Forelimb muscle (tissue), 1 donor: ENCODE measurements at regions not wholly inside any gene's neighbourhood (a gene's known extent, or its start where the extent isn't known, plus 50 kb on each side); places are given as distances from the start of the nearest gene placed in this dataset.

Experiments used
- DNase-seq: peaks from one replicate; pipeline ENCODE4 v3.0.0-alpha.2; 2013; ENCODE audit warnings: low read depth

- no peak for DNase-seq
Measured at GRCh38 chr20:22404419-22405170, 179.8 kb downstream of the FOXA2 start.

- no peak for DNase-seq
Measured at GRCh38 chr20:22403632-22404361, 180.6 kb downstream of the FOXA2 start.

DNA sequence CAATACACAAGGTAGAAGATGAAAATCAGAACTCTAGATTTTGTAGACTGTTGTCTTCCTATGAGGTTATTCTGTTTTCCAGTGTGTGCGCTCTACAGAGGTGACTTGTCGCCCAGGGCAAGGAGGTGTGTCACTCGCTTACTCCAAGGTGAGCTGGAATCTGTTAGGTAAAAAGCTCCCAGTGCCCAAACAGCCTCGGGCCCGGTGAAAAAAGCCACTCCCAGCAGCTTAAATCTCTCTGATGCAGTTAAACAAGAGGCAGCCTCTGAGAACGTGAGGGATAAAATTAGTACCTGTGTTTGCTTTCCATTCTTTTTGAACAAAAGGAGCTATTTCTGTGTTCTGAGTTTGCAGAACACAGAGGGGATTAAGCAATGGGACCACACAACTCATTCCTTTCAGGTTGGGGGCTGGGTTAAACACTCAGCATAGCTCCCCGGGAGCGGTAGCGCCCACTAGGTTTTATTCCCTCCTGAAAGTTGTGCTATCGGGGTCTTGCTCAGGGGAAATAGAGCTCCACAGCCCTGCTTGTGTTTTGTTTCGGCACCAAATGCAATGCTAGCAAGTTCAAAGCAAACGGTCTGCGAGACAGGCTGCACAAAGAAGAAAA is 181.2 kb downstream of the FOXA2 start:
- DNase-seq: no peak

DNA sequence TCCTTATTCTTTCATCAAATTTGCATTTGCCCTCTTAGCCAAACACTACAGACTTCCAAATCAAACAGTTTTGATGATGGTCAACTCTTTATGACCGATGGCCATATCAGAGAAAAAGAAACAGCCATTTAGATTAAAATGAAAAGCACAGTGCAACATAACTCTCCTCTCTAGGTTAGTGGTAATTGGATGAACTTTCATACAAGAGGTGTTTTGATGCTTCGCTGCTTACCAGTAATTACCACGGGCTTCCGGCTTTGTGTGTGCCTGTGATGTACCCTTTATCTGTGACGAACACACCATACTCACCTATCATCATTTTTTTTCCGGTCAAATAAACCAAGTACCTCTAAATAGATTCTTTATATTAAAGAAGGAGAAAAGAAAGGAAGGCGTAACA is 181.8 kb downstream of the FOXA2 start:
- DNase-seq: no peak

DNA sequence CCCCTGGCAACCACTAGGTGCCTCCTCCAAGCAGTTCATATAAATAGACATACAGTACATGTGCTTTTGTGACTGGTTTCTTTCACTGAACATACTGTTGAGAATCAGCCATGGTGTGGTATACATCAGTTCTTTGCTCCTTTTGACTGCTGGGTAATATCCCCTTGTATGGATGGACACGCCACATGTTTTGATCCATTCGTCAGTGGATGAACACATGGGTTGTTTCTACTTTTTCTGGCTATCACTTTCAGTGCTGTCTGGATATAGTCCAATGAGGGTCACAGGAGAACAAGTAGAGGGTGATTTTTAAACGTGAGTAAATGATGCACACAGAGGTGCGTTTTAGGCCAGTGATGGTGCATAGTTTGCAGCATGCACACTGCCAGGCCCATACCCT is 183.9 kb downstream of the FOXA2 start:
- DNase-seq: no peak

DNA sequence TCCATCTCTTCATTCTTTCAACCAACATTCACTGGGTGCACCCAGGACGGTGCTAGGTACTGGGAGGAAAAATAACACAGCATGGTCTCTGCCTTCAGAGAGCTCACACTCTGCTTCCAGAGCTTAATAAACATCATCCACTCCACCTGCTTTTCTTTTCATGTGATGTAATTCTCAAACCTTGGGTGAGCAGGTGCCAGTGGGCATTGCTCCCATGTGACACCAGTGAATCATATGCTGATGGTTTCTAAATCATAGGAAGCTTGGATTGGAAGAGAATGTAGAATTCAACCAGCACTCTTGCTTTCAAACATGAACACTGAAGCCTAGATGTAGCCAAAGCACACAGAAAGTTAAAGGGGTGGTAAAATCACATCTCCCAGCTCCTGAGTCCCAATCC is 189.8 kb downstream of the FOXA2 start:
- no peak for DNase-seq

DNA sequence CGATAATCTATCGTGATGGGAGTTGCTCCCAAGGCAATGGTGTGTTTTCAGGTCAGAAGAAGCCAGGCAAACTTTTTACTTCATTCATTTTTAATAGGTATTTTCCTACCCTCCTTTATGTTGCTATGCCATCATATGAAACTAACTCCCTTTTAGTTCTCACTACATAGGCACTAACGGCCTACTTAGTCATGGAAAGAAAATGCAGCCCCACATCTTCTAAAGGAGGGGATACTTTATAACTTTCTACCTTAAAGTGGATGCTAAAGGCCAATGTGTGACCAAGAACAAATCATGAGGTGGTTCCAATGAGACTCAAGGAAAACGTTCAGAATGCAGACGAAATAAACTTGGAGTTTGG is 193.8 kb downstream of the FOXA2 start:
- no peak for DNase-seq

DNA sequence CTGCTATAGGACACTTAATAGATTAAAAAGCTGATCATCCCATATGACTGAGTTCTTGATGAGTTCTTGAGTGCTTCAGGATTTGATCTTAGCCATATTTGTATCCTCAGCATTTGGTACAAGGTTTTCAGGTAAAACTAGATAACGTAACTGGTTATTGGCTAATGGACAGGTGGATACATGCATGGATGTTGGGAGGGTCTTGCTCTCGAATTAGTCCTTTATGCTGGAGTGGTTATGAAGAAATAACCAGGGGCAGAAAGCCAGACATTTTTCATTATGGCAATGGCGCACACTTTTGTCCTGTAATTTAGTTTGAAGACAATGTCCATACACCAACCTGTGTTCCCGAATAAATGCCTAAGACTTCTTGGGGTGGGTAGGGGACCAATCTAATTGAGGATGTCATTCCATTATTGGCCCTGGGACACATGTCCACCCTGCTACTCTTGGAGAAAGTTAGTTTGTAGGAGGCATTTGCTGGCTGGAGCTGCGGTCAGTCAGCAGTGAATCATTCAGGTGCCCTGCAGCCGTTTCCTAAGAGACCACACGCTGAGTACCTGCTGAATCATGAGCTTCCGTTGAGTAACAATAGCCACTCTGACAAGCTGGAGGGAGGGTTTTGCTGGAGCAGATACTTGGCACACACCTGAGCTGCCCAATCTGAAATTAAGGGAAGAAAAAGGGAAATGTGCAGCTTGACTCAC is 194.4 kb downstream of the FOXA2 start:
- DNase-seq: no peak

DNA sequence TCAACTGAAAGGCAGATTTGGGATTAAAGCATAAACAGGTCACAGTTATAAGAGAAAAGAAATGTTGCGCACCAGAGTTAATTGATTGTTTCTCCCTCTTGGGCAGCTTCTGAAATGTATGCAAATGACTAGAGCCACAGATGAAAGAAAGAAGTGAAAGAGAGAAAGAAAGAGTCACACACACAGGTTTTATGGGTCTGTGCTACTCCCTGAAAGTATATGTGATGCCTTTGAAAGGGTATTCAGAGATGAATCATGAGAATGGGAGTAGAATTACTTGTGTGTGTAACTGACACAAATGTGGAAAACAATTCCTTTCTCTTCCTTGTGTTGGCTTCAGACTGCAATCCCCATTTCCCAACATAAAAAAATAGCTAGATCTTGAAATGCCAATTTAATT is 196.9 kb downstream of the FOXA2 start:
- DNase-seq: no peak

DNA sequence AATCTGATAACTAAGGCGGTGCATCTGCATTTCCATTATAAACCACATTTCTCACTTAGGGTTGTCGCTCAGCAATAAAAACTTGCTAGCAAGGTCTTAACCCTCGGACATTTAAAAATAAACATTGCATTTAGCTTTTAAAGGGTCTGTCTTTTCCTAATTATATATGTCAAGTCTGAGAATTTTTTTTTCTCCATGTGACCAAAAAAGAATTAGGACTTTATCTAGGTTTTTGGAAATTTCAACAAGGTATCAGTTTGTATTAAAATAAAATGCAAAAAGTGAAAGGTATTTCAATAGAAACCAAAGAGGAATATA is 198.1 kb downstream of the FOXA2 start:
- DNase-seq: no peak

DNA sequence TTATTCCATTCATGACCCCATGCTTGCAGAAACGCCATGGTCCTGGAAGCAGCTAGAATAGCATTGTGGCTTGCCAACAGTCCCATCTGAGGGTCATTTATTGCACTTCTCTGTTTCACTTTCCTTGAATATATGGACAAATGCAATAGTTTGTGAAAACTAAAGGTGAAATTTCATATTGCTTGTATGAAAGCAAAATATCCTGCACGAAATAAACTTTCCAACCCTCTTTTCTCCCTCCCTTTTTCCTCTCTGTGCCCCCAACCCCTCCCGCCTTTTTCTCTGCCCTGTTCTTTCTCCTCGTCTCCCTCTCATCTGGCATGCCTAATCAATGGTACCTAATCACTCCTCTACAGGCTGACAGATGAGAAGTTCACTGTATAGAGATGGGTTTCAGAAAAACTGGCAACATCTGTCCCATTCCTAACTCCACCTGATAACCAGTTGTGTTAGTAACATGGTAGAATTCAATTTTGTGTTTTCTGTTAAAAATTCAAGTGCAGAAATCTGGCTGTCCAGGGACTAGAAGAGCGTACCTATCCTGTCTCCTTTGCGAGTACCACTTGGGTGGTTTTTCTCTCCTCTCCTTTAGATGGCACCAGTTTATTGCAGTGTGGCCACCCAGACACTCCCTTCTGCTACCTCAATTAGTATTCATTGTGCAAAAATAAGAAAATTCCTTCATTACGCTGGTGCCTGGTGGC is 198.6 kb downstream of the FOXA2 start:
- no peak for DNase-seq

DNA sequence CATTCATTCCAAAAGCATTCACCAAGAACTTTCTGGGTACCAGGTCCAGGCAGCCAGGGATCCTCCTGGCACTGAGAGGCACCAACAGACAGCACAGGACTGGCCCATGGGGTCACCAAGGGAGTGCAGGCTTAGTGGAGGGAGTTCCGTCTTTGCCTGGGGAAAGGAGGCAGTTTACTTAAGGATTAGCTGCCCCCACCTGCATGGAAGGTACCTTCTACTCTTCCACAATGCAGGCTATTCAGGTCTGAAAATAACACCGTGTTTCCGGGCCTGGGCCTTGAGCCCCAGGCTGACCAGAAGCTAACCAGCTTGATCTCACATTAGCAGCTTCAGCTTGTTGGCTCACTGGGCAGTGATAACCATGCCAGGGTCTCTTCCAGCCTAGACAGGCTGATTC is 199.4 kb downstream of the FOXA2 start:
- no peak for DNase-seq

DNA sequence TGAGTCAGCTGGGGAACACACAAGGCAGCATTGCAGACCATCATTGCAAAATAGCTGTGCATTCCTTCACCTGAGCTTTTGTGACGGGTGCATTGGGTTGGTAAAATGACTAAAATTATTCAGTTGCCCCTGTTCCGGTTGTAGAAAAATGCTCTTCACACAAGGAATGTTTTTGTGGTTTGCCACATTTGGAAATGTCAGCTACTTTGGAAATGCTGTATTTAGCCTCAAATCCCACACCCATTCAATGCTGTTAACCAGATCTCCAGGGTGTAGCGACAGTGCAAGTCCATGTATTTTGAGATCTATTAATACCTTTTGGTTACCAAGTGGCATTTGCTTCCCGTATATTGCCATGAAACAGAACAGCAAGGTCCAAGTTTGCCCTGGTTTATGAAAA is 201.2 kb downstream of the FOXA2 start:
- DNase-seq: no peak

- no peak for DNase-seq
Measured at GRCh38 chr20:22382742-22383141, 201.6 kb downstream of the FOXA2 start.

DNA sequence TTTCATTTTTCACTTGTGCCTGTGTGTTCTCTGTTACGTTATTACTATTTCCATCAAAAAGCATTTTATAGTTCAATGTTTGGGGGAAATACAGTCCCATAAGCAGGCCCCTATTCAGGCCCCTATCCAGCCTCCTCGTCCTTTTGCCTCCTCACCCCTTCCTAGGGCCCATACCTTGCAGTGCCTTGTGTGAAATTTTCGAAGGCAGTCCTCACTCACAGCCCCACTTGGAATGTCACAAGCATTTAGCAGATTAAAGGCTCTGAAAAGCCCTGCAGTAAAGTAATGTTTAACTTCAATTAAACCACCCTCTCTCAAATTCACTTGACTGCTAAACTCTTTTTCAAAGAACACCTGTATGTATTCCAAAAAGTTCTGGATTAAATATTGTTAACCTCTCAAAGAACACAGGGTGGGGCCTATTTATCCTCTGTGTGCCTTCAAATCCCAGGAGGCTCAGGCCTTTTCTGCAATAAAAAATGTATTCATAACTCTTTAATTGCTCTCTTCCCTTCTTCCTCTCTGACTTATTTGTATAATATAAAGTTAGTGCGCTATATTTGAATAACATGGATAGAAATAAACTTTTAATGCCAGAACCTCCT is 202.5 kb downstream of the FOXA2 start:
- no peak for DNase-seq

DNA sequence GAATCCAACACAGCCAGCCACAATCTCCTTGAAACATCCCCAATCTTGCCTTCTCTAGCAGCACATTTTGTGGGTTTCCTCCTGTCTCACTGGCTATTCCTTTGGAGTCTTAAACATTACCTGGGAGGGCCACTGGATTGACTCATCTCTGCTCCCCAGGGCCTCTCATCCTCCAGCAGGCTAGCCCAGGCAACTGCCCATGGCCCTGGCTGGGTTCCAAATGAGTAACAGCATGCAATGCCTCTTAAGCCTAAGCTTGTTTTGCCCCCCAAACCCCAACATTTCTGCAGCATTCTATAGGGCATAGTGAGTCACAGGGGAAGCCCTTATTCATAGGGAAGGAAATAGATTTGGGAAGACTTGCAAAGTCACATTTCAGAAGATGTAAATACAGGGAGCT is 204.9 kb downstream of the FOXA2 start:
- DNase-seq: no peak

DNA sequence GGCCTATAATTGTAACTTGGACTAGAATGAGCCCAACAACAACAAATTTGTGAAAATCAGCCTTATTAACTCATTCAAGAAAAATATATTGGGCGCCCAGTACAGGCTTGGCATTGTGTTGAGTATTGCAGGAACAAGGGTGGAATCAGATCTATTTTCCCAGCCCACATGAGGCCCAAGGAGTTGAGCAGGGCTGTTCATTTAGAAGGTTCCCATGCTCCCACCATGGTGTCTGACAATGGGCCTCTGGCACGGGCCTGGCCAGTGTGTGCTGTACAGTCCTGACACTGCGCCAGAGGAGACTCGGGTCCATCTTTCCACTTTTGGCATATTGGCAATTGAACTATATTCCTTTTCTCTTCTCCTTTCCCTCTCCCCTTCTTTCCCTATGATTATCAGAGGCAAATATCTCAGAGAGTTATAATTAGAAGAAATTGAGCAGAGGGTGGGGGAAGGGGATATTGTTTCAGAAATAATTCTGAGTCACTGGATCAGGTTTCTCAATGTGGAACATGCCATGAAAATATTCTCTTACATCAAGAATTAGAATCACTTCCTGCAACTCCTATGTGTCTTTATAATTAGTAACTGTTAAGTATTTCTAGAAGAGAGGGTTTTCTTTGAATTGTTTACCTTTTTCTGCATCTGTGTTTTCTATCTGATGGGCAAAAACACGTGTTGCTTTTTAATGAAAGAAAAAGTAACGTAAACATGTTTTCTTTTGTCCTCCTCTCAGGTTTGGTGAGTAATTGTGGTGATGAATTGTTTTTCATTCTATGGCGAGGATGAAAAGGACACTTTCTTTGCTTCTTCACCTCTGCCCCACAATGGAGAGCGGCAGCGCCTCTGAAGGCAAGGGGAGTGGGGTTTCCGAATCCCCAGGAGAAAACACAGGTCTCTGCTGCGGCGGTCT is 209.4 kb downstream of the FOXA2 start:
- no peak for DNase-seq

GRCh38 chr20:22374066-22374465 is 210.3 kb downstream of the FOXA2 start:
- DNase-seq: no peak

- DNase-seq: no peak
Measured at GRCh38 chr20:22373164-22373895, 211.0 kb downstream of the FOXA2 start.

DNA sequence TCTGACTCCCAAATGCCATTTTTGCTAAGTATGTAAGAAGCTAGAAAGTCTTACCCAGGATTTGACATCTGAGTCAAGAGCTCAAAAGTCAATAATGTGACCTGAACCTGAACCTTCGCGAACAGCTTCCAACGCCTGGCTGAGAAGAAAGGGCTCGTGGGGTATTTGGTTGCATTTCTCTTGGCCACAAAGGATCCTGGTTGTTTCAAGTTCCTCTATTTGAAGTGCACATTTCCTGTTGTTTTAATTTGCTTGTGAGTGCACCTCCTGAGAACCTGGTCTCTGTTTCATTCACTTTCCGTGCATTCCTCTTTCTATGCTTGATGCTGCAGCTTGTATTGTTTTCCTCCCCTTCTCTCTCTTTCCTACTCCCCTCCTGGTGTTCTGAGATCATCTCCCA is 212.5 kb downstream of the FOXA2 start:
- DNase-seq: no peak
